K562 (cell line): ENCODE measurements at regions not wholly inside any gene's neighbourhood (a gene's known extent, or its start where the extent isn't known, plus 50 kb on each side); places are given as distances from the start of the nearest gene placed in this dataset.
A peak's percentile ranks its signal among the peaks of the same experiment; 100 is the strongest.

Source experiments
- ATAC-seq: fragments of 200-7000 bp; cut with Tn5 transposase; 3 replicates; pipeline ENCODE4 v1.9.1; 2020; ENCODE audit warnings: moderate library complexity
- BruUV-seq: library from RNA; stranded (reverse); fragments of 400-500 nt; replicated peaks from 2 replicates; lab custom pipeline; 2021; lab: Mats Ljungman, UMichigan
- CTCF ChIA-PET: fragments of 300-600 bp; formaldehyde crosslinking; extraction: SDS; loops from one replicate; lab custom pipeline; 2021; ENCODE audit warnings: low intra/inter-chr PET ratio; lab: Yijun Ruan, JAX
- POLR2A ChIA-PET: fragments of 300-600, 350-650 bp; sonication (Branson Sonifier 250); formaldehyde crosslinking; extraction: SDS; loops from one replicate; lab custom pipeline; 2021; ENCODE audit warnings: antibody characterized with exemption, inconsistent platforms; lab: Yijun Ruan, JAX
- DNase-seq, 4 experiments: peaks; one replicate each; pipeline versions ENCODE4 v3.0.0 to v3.0.0-alpha.2; 2011 to 2018; ENCODE audit warnings: low spot score in 3 of 4, mixed read lengths in 3 of 4; ENCODE audit errors: extremely low read depth in 1 of 4
- FAIRE-seq: peaks from 2 replicates; lab custom pipeline; 2011; peaks lifted over from hg19 to GRCh38; lab: Jason Lieb, UNC
- H2AFZ ChIP-seq: 2 replicates; pipeline ENCODE4 v1.6.0; 2011; ENCODE audit warnings: low read depth, low read length, control low read depth, inconsistent platforms
- H3K27ac ChIP-seq: fragments of 200-600 bp; 3 replicates; pipeline ENCODE4 v1.8.0; 2011; ENCODE audit warnings: low read depth, mild to moderate bottlenecking, control low read depth, inconsistent platforms, low read length, moderate library complexity, mixed read lengths; ENCODE audit errors: extremely low read depth
- H3K27me3 ChIP-seq, 2 experiments: fragments of 300-600 bp in 1 of 2; 2 replicates in 1 of 2; 3 replicates in 1 of 2; pipeline versions ENCODE4 v1.6.0 to v1.8.0; 2011; ENCODE audit warnings: inconsistent platforms in 2 of 2, low read length in 2 of 2, mild to moderate bottlenecking in 1 of 2, mixed read lengths in 1 of 2, moderate library complexity in 1 of 2; ENCODE audit not compliant: control insufficient read depth in 2 of 2, insufficient read depth in 2 of 2
- H3K36me3 ChIP-seq: fragments of 300-600 bp; 3 replicates; pipeline ENCODE4 v1.8.0; 2011; ENCODE audit warnings: mild to moderate bottlenecking, low read length, inconsistent platforms; ENCODE audit not compliant: control insufficient read depth, insufficient read depth
- H3K4me1 ChIP-seq, 2 experiments: fragments of 200-600 bp in 1 of 2; replicated peaks in 1 of 2; 2 replicates in 1 of 2; 3 replicates in 1 of 2; pipeline versions ENCODE4 v1.5.1 to v1.8.0; 2011; ENCODE audit warnings: inconsistent platforms in 2 of 2, low read length in 2 of 2, mild to moderate bottlenecking in 1 of 2, mixed read lengths in 1 of 2, moderate library complexity in 1 of 2; ENCODE audit not compliant: control insufficient read depth in 2 of 2, insufficient read depth in 2 of 2
- H3K4me2 ChIP-seq: 2 replicates; pipeline ENCODE4 v1.6.1; 2011; ENCODE audit warnings: low read length, control low read depth, inconsistent platforms, mixed read lengths; ENCODE audit not compliant: insufficient read depth
- H3K4me3 ChIP-seq: fragments of 200-600 bp; sonication (generic), shearing (Covaris generic); 2 replicates; pipeline ENCODE4 v1.5.1; 2016; ENCODE audit warnings: control low read depth, inconsistent platforms
- H3K79me2 ChIP-seq: fragments of 200-600 bp; 3 replicates; pipeline ENCODE4 v1.8.0; 2011; ENCODE audit warnings: low read length, inconsistent platforms; ENCODE audit not compliant: control insufficient read depth, insufficient read depth
- H3K9ac ChIP-seq, 2 experiments: 2 replicates each; pipeline versions ENCODE4 v1.6.0 to v1.6.1; 2011; ENCODE audit warnings: low read depth in 2 of 2, low read length in 2 of 2, control low read depth in 1 of 2, inconsistent platforms in 1 of 2, mild to moderate bottlenecking in 1 of 2, mixed read lengths in 1 of 2; ENCODE audit not compliant: insufficient read depth in 1 of 2
- H3K9me1 ChIP-seq: one replicate; pipeline ENCODE4 v1.6.0; 2011; ENCODE audit warnings: inconsistent platforms, mild to moderate bottlenecking, low read length, moderate library complexity; ENCODE audit not compliant: control insufficient read depth, insufficient read depth
- H3K9me3 ChIP-seq: replicated peaks from 2 replicates; pipeline ENCODE4 v1.5.1; 2011; ENCODE audit warnings: low read depth, low read length, inconsistent platforms; ENCODE audit not compliant: control insufficient read depth, insufficient read depth
- H4K20me1 ChIP-seq: replicated peaks from 2 replicates; pipeline ENCODE4 v1.6.1; 2011; ENCODE audit warnings: low read length, inconsistent platforms, mixed read lengths; ENCODE audit not compliant: control insufficient read depth, insufficient read depth
- RAD21 ChIP-seq, 2 experiments: fragments of 250-450 bp in 1 of 2; fragments of 450-650 bp in 1 of 2; sonication (Bioruptor Pico) in 1 of 2; formaldehyde crosslinking in 1 of 2; IDR thresholded peaks in 1 of 2; conservative IDR thresholded peaks in 1 of 2; 2 replicates each; pipeline versions ENCODE4 v1.4.0 to v1.8.0; 2020 to 2022; ENCODE audit warnings: mild to moderate bottlenecking in 2 of 2, moderate library complexity in 1 of 2
- WGBS: fragments of 100-300 bp; shearing (Covaris generic); methylation state at CpG from one replicate; pipeline ENCODE4 v1.1.6; 2016; ENCODE audit warnings: low coverage, mixed read lengths; ENCODE audit not compliant: insufficient coverage; ENCODE audit errors: missing lambda C conversion rate; 5-methylcytosine and 5-hydroxymethylcytosine counted together
- in situ Hi-C: fragments of 300-500 bp; cut with MboI; formaldehyde crosslinking; loops from 4 replicates; pipeline ENCODE4 v1.15.0; 2018; ENCODE audit warnings: inconsistent platforms, mixed read lengths
- intact Hi-C: fragments of 100-400 bp; cut with micrococcal nuclease; formaldehyde crosslinking; loops from 2 replicates; pipeline ENCODE4 v1.14.2; 2022
- TF ChIP-seq, protein P1 (sequence below), 2 experiments: IDR thresholded peaks; 2 replicates each; pipeline ENCODE4 v1.6.1; 2011; ENCODE audit warnings: borderline replicate concordance in 1 of 2, control low read depth in 1 of 2, low read depth in 1 of 2, low read length in 1 of 2, mild to moderate bottlenecking in 1 of 2, mixed read lengths in 1 of 2, moderate library complexity in 1 of 2; ENCODE audit not compliant: insufficient read depth in 1 of 2, insufficient read length in 1 of 2, poor library complexity in 1 of 2, severe bottlenecking in 1 of 2; ENCODE audit errors: extremely low read depth in 1 of 2
- TF ChIP-seq, protein P2 (sequence below), 3 experiments: IDR thresholded peaks in 2 of 3; conservative IDR thresholded peaks in 1 of 3; 2 replicates each; pipeline ENCODE4 v1.5.1; 2011 to 2012; ENCODE audit warnings: low read length in 3 of 3, mild to moderate bottlenecking in 3 of 3, control low read depth in 2 of 3, improper control_type of control experiment in 1 of 3, inconsistent platforms in 1 of 3, low read depth in 1 of 3, mixed read lengths in 1 of 3, moderate library complexity in 1 of 3; ENCODE audit not compliant: insufficient read depth in 2 of 3
- TF ChIP-seq, protein P3 (sequence below): fragments of 450-650 bp; IDR thresholded peaks from 2 replicates; pipeline ENCODE4 v1.7.1; 2018; ENCODE audit warnings: mild to moderate bottlenecking, low read depth; ENCODE audit not compliant: partially characterized antibody
- TF ChIP-seq, protein P4 (sequence below), 2 experiments: fragments of 450-650 bp; formaldehyde crosslinking in 1 of 2; IDR thresholded peaks; 2 replicates each; pipeline versions ENCODE4 v1.4.0 to v1.6.1; 2014 to 2020; ENCODE audit warnings: mild to moderate bottlenecking in 2 of 2, borderline replicate concordance in 1 of 2, low read depth in 1 of 2

DNA sequence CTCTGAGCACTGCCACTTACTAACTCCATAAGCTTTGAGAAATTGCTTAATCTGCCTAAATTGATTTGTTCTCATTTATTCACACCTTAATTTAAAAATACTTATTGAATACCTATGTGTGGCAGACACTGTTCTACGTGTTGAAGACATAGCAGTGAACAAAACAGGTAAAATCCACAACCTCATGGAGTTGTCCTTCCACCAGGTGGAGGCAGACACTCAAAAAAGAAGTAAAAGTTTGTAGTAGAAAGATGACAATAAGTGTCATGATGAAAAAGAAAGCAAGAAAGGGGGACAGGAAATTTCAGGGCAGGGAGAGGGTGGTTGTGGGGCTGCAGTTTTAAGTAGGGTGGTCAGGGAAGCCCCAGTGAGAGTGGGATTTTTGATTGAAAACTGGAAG is 94.9 kb downstream of the SREK1 start:
- H3K79me2 ChIP-seq: no peaks in the 10 kb centered on the region
- no peaks in the 10 kb centered on the region for H3K9me1 ChIP-seq
- FAIRE-seq: peak; percentile 26
- H3K4me2 ChIP-seq: no peak overlapping the region
- no peak overlapping the region for H3K9ac ChIP-seq
- H3K27ac ChIP-seq: no peak overlapping the region
- intact Hi-C loops: loop anchor here (2.0 kb wide), 1 partner anchor 68 kb away; no protein-coding TSS in a partner anchor
- no peak overlapping the region for H3K4me3 ChIP-seq
- POLR2A ChIA-PET: interaction anchor here (1.3 kb wide), 1 partner anchor 11 kb away, joined by 3 read pairs; no protein-coding TSS in a partner anchor
- no peaks in the 10 kb centered on the region for H4K20me1 ChIP-seq
- H3K9me3 ChIP-seq: no peaks in the 10 kb centered on the region
- 0% methylated on average over 1 of the region's 1 CpG for WGBS
- peak; percentile 69 for ATAC-seq
- H3K27me3 ChIP-seq: peaks cover 35 to 59% of the 10 kb centered on the region in 2 experiments
- in situ Hi-C loops: no loop called here
- no peaks in the 10 kb centered on the region for H3K4me1 ChIP-seq
- TF ChIP-seq, protein P1, sequence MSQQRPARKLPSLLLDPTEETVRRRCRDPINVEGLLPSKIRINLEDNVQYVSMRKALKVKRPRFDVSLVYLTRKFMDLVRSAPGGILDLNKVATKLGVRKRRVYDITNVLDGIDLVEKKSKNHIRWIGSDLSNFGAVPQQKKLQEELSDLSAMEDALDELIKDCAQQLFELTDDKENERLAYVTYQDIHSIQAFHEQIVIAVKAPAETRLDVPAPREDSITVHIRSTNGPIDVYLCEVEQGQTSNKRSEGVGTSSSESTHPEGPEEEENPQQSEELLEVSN (IDR thresholded peaks at IDR 0.05; ENCODE audit: borderline replicate concordance in 1 of 2, extremely low read depth in 1 of 2, insufficient read depth in 1 of 2, insufficient read length in 1 of 2, low read depth in 1 of 2, low read length in 1 of 2, poor library complexity in 1 of 2, severe bottlenecking in 1 of 2): no peak
- TF ChIP-seq, protein P2, sequence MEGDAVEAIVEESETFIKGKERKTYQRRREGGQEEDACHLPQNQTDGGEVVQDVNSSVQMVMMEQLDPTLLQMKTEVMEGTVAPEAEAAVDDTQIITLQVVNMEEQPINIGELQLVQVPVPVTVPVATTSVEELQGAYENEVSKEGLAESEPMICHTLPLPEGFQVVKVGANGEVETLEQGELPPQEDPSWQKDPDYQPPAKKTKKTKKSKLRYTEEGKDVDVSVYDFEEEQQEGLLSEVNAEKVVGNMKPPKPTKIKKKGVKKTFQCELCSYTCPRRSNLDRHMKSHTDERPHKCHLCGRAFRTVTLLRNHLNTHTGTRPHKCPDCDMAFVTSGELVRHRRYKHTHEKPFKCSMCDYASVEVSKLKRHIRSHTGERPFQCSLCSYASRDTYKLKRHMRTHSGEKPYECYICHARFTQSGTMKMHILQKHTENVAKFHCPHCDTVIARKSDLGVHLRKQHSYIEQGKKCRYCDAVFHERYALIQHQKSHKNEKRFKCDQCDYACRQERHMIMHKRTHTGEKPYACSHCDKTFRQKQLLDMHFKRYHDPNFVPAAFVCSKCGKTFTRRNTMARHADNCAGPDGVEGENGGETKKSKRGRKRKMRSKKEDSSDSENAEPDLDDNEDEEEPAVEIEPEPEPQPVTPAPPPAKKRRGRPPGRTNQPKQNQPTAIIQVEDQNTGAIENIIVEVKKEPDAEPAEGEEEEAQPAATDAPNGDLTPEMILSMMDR (IDR thresholded peaks at IDR 0.05 in 2 of 3, conservative IDR thresholded peaks at IDR 0.05 in 1 of 3; ENCODE audit: insufficient read depth in 2 of 3, low read depth in 1 of 3, low read length in 3 of 3): peak; percentile 19 to 49 (median 29); a peak in 4 of 6 replicates
- peak in 1 of 2 experiments; percentile 59; a peak in 2 of 4 replicates for TF ChIP-seq RAD21 (CRISPR knock-in tag; conservative IDR thresholded peaks at IDR 0.05 in 1 of 2, IDR thresholded peaks at IDR 0.05 in 1 of 2)
- TF ChIP-seq, protein P3, sequence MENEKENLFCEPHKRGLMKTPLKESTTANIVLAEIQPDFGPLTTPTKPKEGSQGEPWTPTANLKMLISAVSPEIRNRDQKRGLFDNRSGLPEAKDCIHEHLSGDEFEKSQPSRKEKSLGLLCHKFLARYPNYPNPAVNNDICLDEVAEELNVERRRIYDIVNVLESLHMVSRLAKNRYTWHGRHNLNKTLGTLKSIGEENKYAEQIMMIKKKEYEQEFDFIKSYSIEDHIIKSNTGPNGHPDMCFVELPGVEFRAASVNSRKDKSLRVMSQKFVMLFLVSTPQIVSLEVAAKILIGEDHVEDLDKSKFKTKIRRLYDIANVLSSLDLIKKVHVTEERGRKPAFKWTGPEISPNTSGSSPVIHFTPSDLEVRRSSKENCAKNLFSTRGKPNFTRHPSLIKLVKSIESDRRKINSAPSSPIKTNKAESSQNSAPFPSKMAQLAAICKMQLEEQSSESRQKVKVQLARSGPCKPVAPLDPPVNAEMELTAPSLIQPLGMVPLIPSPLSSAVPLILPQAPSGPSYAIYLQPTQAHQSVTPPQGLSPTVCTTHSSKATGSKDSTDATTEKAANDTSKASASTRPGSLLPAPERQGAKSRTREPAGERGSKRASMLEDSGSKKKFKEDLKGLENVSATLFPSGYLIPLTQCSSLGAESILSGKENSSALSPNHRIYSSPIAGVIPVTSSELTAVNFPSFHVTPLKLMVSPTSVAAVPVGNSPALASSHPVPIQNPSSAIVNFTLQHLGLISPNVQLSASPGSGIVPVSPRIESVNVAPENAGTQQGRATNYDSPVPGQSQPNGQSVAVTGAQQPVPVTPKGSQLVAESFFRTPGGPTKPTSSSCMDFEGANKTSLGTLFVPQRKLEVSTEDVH: no peak
- TF ChIP-seq, protein P4, sequence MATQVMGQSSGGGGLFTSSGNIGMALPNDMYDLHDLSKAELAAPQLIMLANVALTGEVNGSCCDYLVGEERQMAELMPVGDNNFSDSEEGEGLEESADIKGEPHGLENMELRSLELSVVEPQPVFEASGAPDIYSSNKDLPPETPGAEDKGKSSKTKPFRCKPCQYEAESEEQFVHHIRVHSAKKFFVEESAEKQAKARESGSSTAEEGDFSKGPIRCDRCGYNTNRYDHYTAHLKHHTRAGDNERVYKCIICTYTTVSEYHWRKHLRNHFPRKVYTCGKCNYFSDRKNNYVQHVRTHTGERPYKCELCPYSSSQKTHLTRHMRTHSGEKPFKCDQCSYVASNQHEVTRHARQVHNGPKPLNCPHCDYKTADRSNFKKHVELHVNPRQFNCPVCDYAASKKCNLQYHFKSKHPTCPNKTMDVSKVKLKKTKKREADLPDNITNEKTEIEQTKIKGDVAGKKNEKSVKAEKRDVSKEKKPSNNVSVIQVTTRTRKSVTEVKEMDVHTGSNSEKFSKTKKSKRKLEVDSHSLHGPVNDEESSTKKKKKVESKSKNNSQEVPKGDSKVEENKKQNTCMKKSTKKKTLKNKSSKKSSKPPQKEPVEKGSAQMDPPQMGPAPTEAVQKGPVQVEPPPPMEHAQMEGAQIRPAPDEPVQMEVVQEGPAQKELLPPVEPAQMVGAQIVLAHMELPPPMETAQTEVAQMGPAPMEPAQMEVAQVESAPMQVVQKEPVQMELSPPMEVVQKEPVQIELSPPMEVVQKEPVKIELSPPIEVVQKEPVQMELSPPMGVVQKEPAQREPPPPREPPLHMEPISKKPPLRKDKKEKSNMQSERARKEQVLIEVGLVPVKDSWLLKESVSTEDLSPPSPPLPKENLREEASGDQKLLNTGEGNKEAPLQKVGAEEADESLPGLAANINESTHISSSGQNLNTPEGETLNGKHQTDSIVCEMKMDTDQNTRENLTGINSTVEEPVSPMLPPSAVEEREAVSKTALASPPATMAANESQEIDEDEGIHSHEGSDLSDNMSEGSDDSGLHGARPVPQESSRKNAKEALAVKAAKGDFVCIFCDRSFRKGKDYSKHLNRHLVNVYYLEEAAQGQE (IDR thresholded peaks at IDR 0.05; ENCODE audit: borderline replicate concordance): peak; percentile 29; the same call in 1 of the 2 replicates
- TF ChIP-seq, protein P4 (CRISPR knock-in tag; IDR thresholded peaks at IDR 0.05; ENCODE audit: low read depth): no peak
- TF ChIP-seq, all 486 proteins: peak for 3
- BruUV-seq: no TSS peak
- CTCF ChIA-PET: no interaction called here
- Histone ChIP-seq H3K36me3 (no peaks in the 10 kb centered on the region), H2AFZ (no peak overlapping the region)
- DNase-seq: peak in 2 of 4 experiments; percentile 18 to 22
